ENCODE measurements at regions not wholly inside any gene's neighbourhood (a gene's known extent, or its start where the extent isn't known, plus 50 kb on each side); places are given as distances from the start of the nearest gene placed in this dataset.

DNA sequence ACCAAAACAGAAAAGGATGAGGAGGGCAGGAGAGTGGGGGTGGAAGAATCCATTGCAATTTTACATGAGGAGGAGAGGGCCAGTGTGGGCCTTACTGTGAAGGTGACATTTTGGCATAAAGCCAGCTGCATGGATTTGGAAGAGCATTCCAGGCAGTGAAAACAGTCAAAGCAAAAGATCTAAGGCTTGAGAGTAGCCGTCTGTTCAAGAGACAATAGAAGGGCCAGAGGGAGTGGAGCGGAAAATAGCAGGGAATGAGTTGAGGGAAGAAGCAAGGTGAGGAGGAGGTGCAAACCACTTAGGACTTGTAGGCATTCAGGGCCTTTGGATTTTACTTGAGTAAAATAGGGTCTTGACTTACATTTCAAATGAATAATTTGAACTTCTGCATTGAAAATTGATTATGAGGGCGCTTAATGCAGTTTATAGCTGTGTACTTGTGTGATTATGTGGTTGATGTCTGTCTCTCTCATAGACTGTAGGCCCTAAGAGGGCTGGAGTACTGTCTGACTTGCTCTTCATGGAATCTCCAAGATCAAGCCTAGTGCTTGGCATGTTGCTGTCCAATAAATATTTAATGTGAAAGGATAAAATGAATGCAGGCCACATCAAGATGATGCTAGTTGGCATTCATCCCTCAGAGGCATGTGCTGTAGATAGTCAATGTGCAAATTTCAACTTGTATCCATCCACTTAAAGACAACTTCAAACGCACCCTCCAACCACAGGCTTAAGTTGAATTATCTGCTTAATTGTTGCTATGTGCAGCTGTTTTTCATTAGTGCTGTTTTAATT lies 772.1 kb upstream of the RBFOX1 start:
- Histone ChIP-seq H3K9me3 (ENCODE audit: control insufficient read depth in 4 of 4, insufficient read depth in 3 of 4, low read length in 3 of 4) (no peaks in the 10 kb centered on the region), H3K27ac (ENCODE audit: low read depth in 1 of 2, low read length in 1 of 2) (no peak overlapping the region), H3K9ac (ENCODE audit: insufficient read depth in 1 of 2, low read length in 2 of 2) (no peak overlapping the region), H3K4me1 (ENCODE audit: control insufficient read depth in 5 of 5, insufficient read depth in 5 of 5, low read length in 5 of 5) (no peaks in the 10 kb centered on the region), H3K4me3 (no peak overlapping the region), H3K27me3 (ENCODE audit: control insufficient read depth in 3 of 3, insufficient read depth in 3 of 3, low read length in 2 of 3) (peaks cover 0 to 3% (median 0%) of the 10 kb centered on the region in 3 donors), H3K36me3 (ENCODE audit: control insufficient read depth in 4 of 4, insufficient read depth in 4 of 4, low read length in 4 of 4) (no peaks in the 10 kb centered on the region)
- TF ChIP-seq, protein P1, sequence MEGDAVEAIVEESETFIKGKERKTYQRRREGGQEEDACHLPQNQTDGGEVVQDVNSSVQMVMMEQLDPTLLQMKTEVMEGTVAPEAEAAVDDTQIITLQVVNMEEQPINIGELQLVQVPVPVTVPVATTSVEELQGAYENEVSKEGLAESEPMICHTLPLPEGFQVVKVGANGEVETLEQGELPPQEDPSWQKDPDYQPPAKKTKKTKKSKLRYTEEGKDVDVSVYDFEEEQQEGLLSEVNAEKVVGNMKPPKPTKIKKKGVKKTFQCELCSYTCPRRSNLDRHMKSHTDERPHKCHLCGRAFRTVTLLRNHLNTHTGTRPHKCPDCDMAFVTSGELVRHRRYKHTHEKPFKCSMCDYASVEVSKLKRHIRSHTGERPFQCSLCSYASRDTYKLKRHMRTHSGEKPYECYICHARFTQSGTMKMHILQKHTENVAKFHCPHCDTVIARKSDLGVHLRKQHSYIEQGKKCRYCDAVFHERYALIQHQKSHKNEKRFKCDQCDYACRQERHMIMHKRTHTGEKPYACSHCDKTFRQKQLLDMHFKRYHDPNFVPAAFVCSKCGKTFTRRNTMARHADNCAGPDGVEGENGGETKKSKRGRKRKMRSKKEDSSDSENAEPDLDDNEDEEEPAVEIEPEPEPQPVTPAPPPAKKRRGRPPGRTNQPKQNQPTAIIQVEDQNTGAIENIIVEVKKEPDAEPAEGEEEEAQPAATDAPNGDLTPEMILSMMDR (IDR thresholded peaks at IDR 0.05; ENCODE audit: control extremely low read depth, extremely low read depth), result no peak
- ATAC-seq (ENCODE audit: insufficient read depth, low FRiP score), result no peak
- no peak for DNase-seq
- WGBS, 2 donors, result 63 to 69% methylated on average over 4 of the region's 4 CpGs

DNA sequence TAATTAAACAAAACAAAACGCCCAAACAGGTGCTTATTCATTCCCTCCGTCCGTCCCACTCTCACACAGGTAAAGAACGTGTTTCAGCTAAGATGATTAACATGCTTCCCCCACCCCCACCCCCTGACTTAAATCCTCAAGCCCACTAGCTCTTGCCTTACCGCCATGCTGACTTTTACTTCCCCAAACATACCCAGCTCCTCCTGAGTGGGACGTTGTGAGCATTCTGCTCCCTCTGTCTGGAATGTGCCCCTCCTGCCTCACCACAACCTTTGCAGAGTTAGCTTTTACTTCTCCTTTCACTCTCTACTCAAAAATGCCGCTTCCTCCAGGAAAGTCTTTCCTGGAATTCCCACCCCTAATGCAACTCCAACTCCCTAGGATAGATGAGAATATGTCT lies 774.0 kb upstream of the RBFOX1 start:
- Histone ChIP-seq H3K27me3 (ENCODE audit: control insufficient read depth in 3 of 3, insufficient read depth in 3 of 3, low read length in 2 of 3) (peaks cover 0 to 3% (median 0%) of the 10 kb centered on the region in 3 donors), H3K9me3 (ENCODE audit: control insufficient read depth in 4 of 4, insufficient read depth in 3 of 4, low read length in 3 of 4) (no peaks in the 10 kb centered on the region), H3K4me1 (ENCODE audit: control insufficient read depth in 5 of 5, insufficient read depth in 5 of 5, low read length in 5 of 5) (no peaks in the 10 kb centered on the region), H3K27ac (ENCODE audit: low read depth in 1 of 2, low read length in 1 of 2) (no peak overlapping the region), H3K4me3 (no peak overlapping the region), H3K36me3 (ENCODE audit: control insufficient read depth in 4 of 4, insufficient read depth in 4 of 4, low read length in 4 of 4) (no peaks in the 10 kb centered on the region), H3K9ac (ENCODE audit: insufficient read depth in 1 of 2, low read length in 2 of 2) (no peak overlapping the region)
- TF ChIP-seq, protein P1 (IDR thresholded peaks at IDR 0.05; ENCODE audit: control extremely low read depth, extremely low read depth), result no peak
- ATAC-seq (ENCODE audit: insufficient read depth, low FRiP score) (no peak), DNase-seq (no peak)
- WGBS, 2 donors, result 16 to 20% methylated on average over 7 of the region's 7 CpGs

DNA sequence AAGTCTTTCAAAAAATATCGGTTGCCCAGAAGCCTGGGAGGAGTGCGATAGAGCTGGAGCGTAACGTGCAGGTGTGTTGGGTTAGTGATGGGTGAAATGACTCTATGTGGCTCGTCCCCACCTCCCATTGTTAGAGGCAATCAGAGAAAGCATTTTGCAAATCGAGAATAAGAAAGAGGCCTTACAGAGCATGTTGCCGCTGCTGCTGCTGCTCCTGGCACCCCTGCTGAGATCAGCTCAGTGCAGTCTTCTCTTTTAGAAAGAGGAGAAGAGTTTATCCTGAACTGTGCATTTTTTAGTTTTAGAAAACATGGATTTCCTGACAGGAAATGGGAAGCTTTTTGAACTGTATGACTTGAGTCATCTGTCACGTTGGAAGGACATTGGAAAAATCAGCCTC lies 774.5 kb upstream of the RBFOX1 start:
- no peaks in the 10 kb centered on the region for H3K9me3 ChIP-seq (ENCODE audit: control insufficient read depth in 4 of 4, insufficient read depth in 3 of 4, low read length in 3 of 4)
- H3K4me3 ChIP-seq, result no peak overlapping the region
- ATAC-seq (ENCODE audit: insufficient read depth, low FRiP score) (no peak), DNase-seq (no peak)
- WGBS, 2 donors, result 17 to 22% methylated on average over 8 of the region's 8 CpGs
- TF ChIP-seq, protein P1 (IDR thresholded peaks at IDR 0.05; ENCODE audit: control extremely low read depth, extremely low read depth), result no peak
- no peaks in the 10 kb centered on the region for H3K4me1 ChIP-seq (ENCODE audit: control insufficient read depth in 5 of 5, insufficient read depth in 5 of 5, low read length in 5 of 5)
- H3K27ac ChIP-seq (ENCODE audit: low read depth in 1 of 2, low read length in 1 of 2), result no peak overlapping the region
- no peak overlapping the region for H3K9ac ChIP-seq (ENCODE audit: insufficient read depth in 1 of 2, low read length in 2 of 2)
- H3K27me3 ChIP-seq (ENCODE audit: control insufficient read depth in 3 of 3, insufficient read depth in 3 of 3, low read length in 2 of 3), result peaks cover 0 to 3% (median 0%) of the 10 kb centered on the region in 3 donors
- H3K36me3 ChIP-seq (ENCODE audit: control insufficient read depth in 4 of 4, insufficient read depth in 4 of 4, low read length in 4 of 4), result no peaks in the 10 kb centered on the region

All from lung (tissue), 11 donors.